ENCODE measurements at regions not wholly inside any gene's neighbourhood (a gene's known extent, or its start where the extent isn't known, plus 50 kb on each side); places are given as distances from the start of the nearest gene placed in this dataset.
"Not testable (repeated sequence)": the region's sequence is repeated elsewhere in the genome, so short reads cannot be mapped to it uniquely, and the experiment has no call there.

- H3K36me3 ChIP-seq (ENCODE audit: control insufficient read depth in 2 of 2, extremely low read depth in 1 of 2, insufficient read depth in 2 of 2, low read length in 2 of 2); POLR2A ChIA-PET; H3K4me2 ChIP-seq (ENCODE audit: insufficient read depth, low read length); H3K9me1 ChIP-seq (replicated peaks; ENCODE audit: control insufficient read depth, extremely low read depth, insufficient read depth, low read length); H4K20me1 ChIP-seq (replicated peaks; ENCODE audit: control insufficient read depth, extremely low read depth, insufficient read depth, low read length); H3K79me2 ChIP-seq (ENCODE audit: control insufficient read depth, insufficient read depth, low read length); H3K27ac ChIP-seq (ENCODE audit: insufficient read depth, low read depth, low read length); H3K9me3 ChIP-seq (replicated peaks; ENCODE audit: control insufficient read depth, insufficient read depth, low read length); H3K27me3 ChIP-seq (ENCODE audit: control insufficient read depth in 2 of 2, insufficient read depth in 2 of 2, low read length in 2 of 2); BruUV-seq (replicated peaks); CTCF ChIA-PET; H3K4me3 ChIP-seq (replicated peaks in 1 of 3; ENCODE audit: insufficient read depth in 1 of 3, low read depth in 1 of 3, low read length in 3 of 3); dilution Hi-C loops (cut with MboI; ENCODE audit: extremely low pct_ligation_motif_present, low sequenced_read_pairs); H3K4me1 ChIP-seq (ENCODE audit: control insufficient read depth, extremely low read depth, insufficient read depth, low read length); H3K9ac ChIP-seq (replicated peaks; ENCODE audit: extremely low read depth, insufficient read depth, low read length); DNase-seq (ENCODE audit: low read depth, low spot score); FAIRE-seq; H2AFZ ChIP-seq (ENCODE audit: low read depth, low read length): not testable (repeated sequence)
- intact Hi-C loops (cut with micrococcal nuclease), result loop anchor here (1.0 kb wide), 1 partner anchor 29 kb away; no protein-coding TSS in a partner anchor
These were observed 90.6 kb downstream of the CCDC74A start for GRCh38 chr2:131618320-131618719.

DNA sequence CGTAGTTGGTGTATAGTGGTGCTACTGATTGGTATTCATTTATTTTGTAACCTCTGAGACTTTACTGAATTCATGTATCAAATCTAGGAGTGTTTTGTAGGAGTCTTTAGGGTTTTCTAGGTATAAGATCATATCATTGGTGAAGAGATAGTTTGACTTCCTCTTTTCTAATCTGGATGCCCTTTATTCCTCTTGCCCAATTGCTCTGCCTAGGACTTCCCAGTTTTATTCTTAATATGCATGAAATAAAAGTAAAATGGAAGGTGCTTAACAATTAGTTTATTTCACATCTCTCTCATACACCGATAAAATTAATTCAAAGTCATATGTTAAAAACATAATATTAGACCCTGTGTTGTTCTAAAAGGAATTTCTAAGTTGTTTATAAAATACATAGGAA lies 95.2 kb downstream of the CCDC74A start:
- H3K36me3 ChIP-seq (ENCODE audit: control insufficient read depth in 2 of 2, extremely low read depth in 1 of 2, insufficient read depth in 2 of 2, low read length in 2 of 2); H4K20me1 ChIP-seq (replicated peaks; ENCODE audit: control insufficient read depth, extremely low read depth, insufficient read depth, low read length); POLR2A ChIA-PET; DNase-seq (ENCODE audit: low read depth, low spot score); H3K9me1 ChIP-seq (replicated peaks; ENCODE audit: control insufficient read depth, extremely low read depth, insufficient read depth, low read length); FAIRE-seq; H3K9me3 ChIP-seq (replicated peaks; ENCODE audit: control insufficient read depth, insufficient read depth, low read length); H3K4me1 ChIP-seq (ENCODE audit: control insufficient read depth, extremely low read depth, insufficient read depth, low read length); CTCF ChIA-PET; H3K4me3 ChIP-seq (replicated peaks in 1 of 3; ENCODE audit: insufficient read depth in 1 of 3, low read depth in 1 of 3, low read length in 3 of 3); dilution Hi-C loops (cut with MboI; ENCODE audit: extremely low pct_ligation_motif_present, low sequenced_read_pairs); intact Hi-C loops (cut with micrococcal nuclease); H3K27ac ChIP-seq (ENCODE audit: insufficient read depth, low read depth, low read length); H3K79me2 ChIP-seq (ENCODE audit: control insufficient read depth, insufficient read depth, low read length); H2AFZ ChIP-seq (ENCODE audit: low read depth, low read length); H3K9ac ChIP-seq (replicated peaks; ENCODE audit: extremely low read depth, insufficient read depth, low read length); H3K4me2 ChIP-seq (ENCODE audit: insufficient read depth, low read length); H3K27me3 ChIP-seq (ENCODE audit: control insufficient read depth in 2 of 2, insufficient read depth in 2 of 2, low read length in 2 of 2); BruUV-seq (replicated peaks): not testable (repeated sequence)

GRCh38 chr2:131626011-131626410 lies 98.3 kb downstream of the CCDC74A start:
- H3K27ac ChIP-seq (ENCODE audit: insufficient read depth, low read depth, low read length); FAIRE-seq; CTCF ChIA-PET; H4K20me1 ChIP-seq (replicated peaks; ENCODE audit: control insufficient read depth, extremely low read depth, insufficient read depth, low read length); H3K4me3 ChIP-seq (replicated peaks in 1 of 3; ENCODE audit: insufficient read depth in 1 of 3, low read depth in 1 of 3, low read length in 3 of 3); H3K4me1 ChIP-seq (ENCODE audit: control insufficient read depth, extremely low read depth, insufficient read depth, low read length); H3K36me3 ChIP-seq (ENCODE audit: control insufficient read depth in 2 of 2, extremely low read depth in 1 of 2, insufficient read depth in 2 of 2, low read length in 2 of 2); POLR2A ChIA-PET; H2AFZ ChIP-seq (ENCODE audit: low read depth, low read length); H3K27me3 ChIP-seq (ENCODE audit: control insufficient read depth in 2 of 2, insufficient read depth in 2 of 2, low read length in 2 of 2); dilution Hi-C loops (cut with MboI; ENCODE audit: extremely low pct_ligation_motif_present, low sequenced_read_pairs); BruUV-seq (replicated peaks); H3K9ac ChIP-seq (replicated peaks; ENCODE audit: extremely low read depth, insufficient read depth, low read length); H3K4me2 ChIP-seq (ENCODE audit: insufficient read depth, low read length); DNase-seq (ENCODE audit: low read depth, low spot score); H3K79me2 ChIP-seq (ENCODE audit: control insufficient read depth, insufficient read depth, low read length); H3K9me3 ChIP-seq (replicated peaks; ENCODE audit: control insufficient read depth, insufficient read depth, low read length); H3K9me1 ChIP-seq (replicated peaks; ENCODE audit: control insufficient read depth, extremely low read depth, insufficient read depth, low read length); intact Hi-C loops (cut with micrococcal nuclease): not testable (repeated sequence)

DNA sequence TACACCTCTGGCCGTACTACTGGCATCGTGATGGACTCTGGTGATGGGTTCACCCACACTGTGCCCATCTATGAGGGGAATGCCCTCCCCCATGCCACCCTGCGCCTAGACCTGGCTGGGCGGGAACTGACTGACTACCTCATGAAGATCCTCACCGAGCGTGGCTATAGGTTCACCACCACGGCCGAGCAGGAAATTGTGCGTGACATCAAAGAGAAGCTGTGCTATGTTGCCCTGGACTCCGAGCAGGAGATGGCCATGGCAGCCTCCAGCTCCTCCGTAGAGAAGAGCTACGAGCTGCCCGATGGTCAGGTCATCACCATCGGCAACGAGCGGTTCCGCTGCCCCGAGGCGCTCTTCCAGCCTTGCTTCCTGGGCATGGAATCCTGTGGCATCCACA lies 98.9 kb downstream of the CCDC74A start:
- H3K9me3 ChIP-seq (replicated peaks; ENCODE audit: control insufficient read depth, insufficient read depth, low read length); POLR2A ChIA-PET; intact Hi-C loops (cut with micrococcal nuclease); H3K79me2 ChIP-seq (ENCODE audit: control insufficient read depth, insufficient read depth, low read length); H3K27ac ChIP-seq (ENCODE audit: insufficient read depth, low read depth, low read length); H3K9me1 ChIP-seq (replicated peaks; ENCODE audit: control insufficient read depth, extremely low read depth, insufficient read depth, low read length); dilution Hi-C loops (cut with MboI; ENCODE audit: extremely low pct_ligation_motif_present, low sequenced_read_pairs); H3K27me3 ChIP-seq (ENCODE audit: control insufficient read depth in 2 of 2, insufficient read depth in 2 of 2, low read length in 2 of 2); H4K20me1 ChIP-seq (replicated peaks; ENCODE audit: control insufficient read depth, extremely low read depth, insufficient read depth, low read length); H3K4me1 ChIP-seq (ENCODE audit: control insufficient read depth, extremely low read depth, insufficient read depth, low read length); BruUV-seq (replicated peaks); FAIRE-seq; CTCF ChIA-PET; DNase-seq (ENCODE audit: low read depth, low spot score); H3K36me3 ChIP-seq (ENCODE audit: control insufficient read depth in 2 of 2, extremely low read depth in 1 of 2, insufficient read depth in 2 of 2, low read length in 2 of 2); H3K9ac ChIP-seq (replicated peaks; ENCODE audit: extremely low read depth, insufficient read depth, low read length); H2AFZ ChIP-seq (ENCODE audit: low read depth, low read length); H3K4me2 ChIP-seq (ENCODE audit: insufficient read depth, low read length); H3K4me3 ChIP-seq (replicated peaks in 1 of 3; ENCODE audit: insufficient read depth in 1 of 3, low read depth in 1 of 3, low read length in 3 of 3): not testable (repeated sequence)
